ENCODE measurements at regions not wholly inside any gene's neighbourhood (a gene's known extent, or its start where the extent isn't known, plus 50 kb on each side); places are given as distances from the start of the nearest gene placed in this dataset.

- DNase-seq, result no peak
Measured at GRCh38 chr20:16220826-16221225, 352.4 kb downstream of the KIF16B start.

- no peak for DNase-seq
Measured at GRCh38 chr20:16219182-16219581, 354.1 kb downstream of the KIF16B start.

- DNase-seq, result no peak
Measured at GRCh38 chr20:16216914-16217230, 356.4 kb downstream of the KIF16B start.

GRCh38 chr20:16216227-16216913, 356.9 kb downstream of the KIF16B start:
- DNase-seq, result no peak

GRCh38 chr20:16215041-16215440, 358.2 kb downstream of the KIF16B start:
- no peak for DNase-seq

- no peak for DNase-seq
Measured at GRCh38 chr20:16212790-16213189, 360.5 kb downstream of the KIF16B start.

GRCh38 chr20:16209951-16210361, 363.3 kb downstream of the KIF16B start:
- no peak for DNase-seq

GRCh38 chr20:16209357-16209756, 363.9 kb downstream of the KIF16B start:
- no peak for DNase-seq

GRCh38 chr20:16208443-16208842, 364.8 kb downstream of the KIF16B start:
- DNase-seq, result no peak

- no peak for DNase-seq
Measured at GRCh38 chr20:16206817-16207216, 366.4 kb downstream of the KIF16B start.

- no peak for DNase-seq
Measured at GRCh38 chr20:16205507-16205906, 367.7 kb downstream of the KIF16B start.

GRCh38 chr20:16203096-16203495, 370.2 kb downstream of the KIF16B start:
- DNase-seq, result no peak

GRCh38 chr20:16201191-16201590, 372.1 kb downstream of the KIF16B start:
- no peak for DNase-seq

GRCh38 chr20:16197696-16198095, 375.6 kb downstream of the KIF16B start:
- no peak for DNase-seq

- no peak for DNase-seq
Measured at GRCh38 chr20:16195671-16196070, 377.6 kb downstream of the KIF16B start.

GRCh38 chr20:16194617-16195360, 378.5 kb downstream of the KIF16B start:
- DNase-seq, result no peak

- no peak for DNase-seq
Measured at GRCh38 chr20:16191496-16191895, 381.8 kb downstream of the KIF16B start.

- DNase-seq, result no peak
Measured at GRCh38 chr20:16189371-16189770, 383.9 kb downstream of the KIF16B start.

- no peak for DNase-seq
Measured at GRCh38 chr20:16187956-16188616, 385.2 kb downstream of the KIF16B start.

GRCh38 chr20:16179919-16180318, 393.3 kb downstream of the KIF16B start:
- no peak for DNase-seq

- DNase-seq, result no peak
Measured at GRCh38 chr20:16179371-16179770, 393.9 kb downstream of the KIF16B start.

GRCh38 chr20:16178546-16179135, 394.6 kb downstream of the KIF16B start:
- no peak for DNase-seq

- no peak for DNase-seq
Measured at GRCh38 chr20:16175322-16175961, 397.8 kb downstream of the KIF16B start.
